NT2/D1 (cell line): ENCODE measurements at regions not wholly inside any gene's neighbourhood (a gene's known extent, or its start where the extent isn't known, plus 50 kb on each side); places are given as distances from the start of the nearest gene placed in this dataset.

ENCODE experiments used
- DNase-seq: peaks from one replicate; pipeline ENCODE4 v3.0.0-alpha.2; 2011; ENCODE audit warnings: low read depth, low spot score
- H3K27me3 ChIP-seq: 2 replicates; pipeline ENCODE4 v1.6.0; 2011; ENCODE audit warnings: mild to moderate bottlenecking; ENCODE audit not compliant: insufficient read length, insufficient read depth
- H3K36me3 ChIP-seq: 2 replicates; pipeline ENCODE4 v1.6.1; 2011; ENCODE audit warnings: mild to moderate bottlenecking, low read length, mixed read lengths; ENCODE audit not compliant: insufficient read depth, insufficient read length
- H3K4me1 ChIP-seq: 2 replicates; pipeline ENCODE4 v1.5.1; 2011; ENCODE audit not compliant: insufficient read depth, insufficient read length
- H3K4me3 ChIP-seq: 2 replicates; pipeline ENCODE4 v1.5.1; 2011; ENCODE audit warnings: low read depth; ENCODE audit not compliant: insufficient read length
- H3K9ac ChIP-seq: 2 replicates; pipeline ENCODE4 v1.6.0; 2011; ENCODE audit warnings: low read depth; ENCODE audit not compliant: insufficient read length
- H3K9me3 ChIP-seq: 2 replicates; pipeline ENCODE4 v1.5.1; 2011; ENCODE audit warnings: mild to moderate bottlenecking, low read length; ENCODE audit not compliant: insufficient read depth
- SUZ12 ChIP-seq: IDR thresholded peaks from 2 replicates; pipeline ENCODE4 v1.6.1; 2011; ENCODE audit not compliant: insufficient read length, insufficient read depth; ENCODE audit errors: extremely low read depth
- YY1 ChIP-seq: IDR thresholded peaks from 2 replicates; pipeline ENCODE4 v1.6.1; 2011; ENCODE audit not compliant: insufficient read length, insufficient read depth
- ZNF274 ChIP-seq: IDR thresholded peaks from 2 replicates; pipeline ENCODE4 v1.6.1; 2011; ENCODE audit warnings: mild to moderate bottlenecking, low read depth, low read length

GRCh38 chr11:71060391-71060791, 192.0 kb downstream of the SHANK2 start:
- H3K4me1 ChIP-seq: peaks cover 4% of the 10 kb centered on the region
- H3K9ac ChIP-seq: no peak overlapping the region
- DNase-seq: no peak
- H3K27me3 ChIP-seq: no peaks in the 10 kb centered on the region
- TF ChIP-seq YY1 (no peak), ZNF274 (no peak), SUZ12 (no peak)
- H3K36me3 ChIP-seq: no peaks in the 10 kb centered on the region
- H3K9me3 ChIP-seq: no peaks in the 10 kb centered on the region
- H3K4me3 ChIP-seq: no peak overlapping the region

- TF ChIP-seq YY1: no peak
- TF ChIP-seq SUZ12: no peak
- TF ChIP-seq ZNF274: no peak
- H3K27me3 ChIP-seq: no peaks in the 10 kb centered on the region
- no peak overlapping the region for H3K4me3 ChIP-seq
- H3K4me1 ChIP-seq: peaks cover 4% of the 10 kb centered on the region
- H3K36me3 ChIP-seq: no peaks in the 10 kb centered on the region
- no peak for DNase-seq
- no peak overlapping the region for H3K9ac ChIP-seq
- H3K9me3 ChIP-seq: no peaks in the 10 kb centered on the region
These were observed 192.7 kb downstream of the SHANK2 start for GRCh38 chr11:71059662-71060061.

GRCh38 chr11:71055925-71056324, 196.5 kb downstream of the SHANK2 start:
- H3K9me3 ChIP-seq: no peaks in the 10 kb centered on the region
- H3K9ac ChIP-seq: no peak overlapping the region
- no peaks in the 10 kb centered on the region for H3K4me1 ChIP-seq
- no peaks in the 10 kb centered on the region for H3K27me3 ChIP-seq
- no peak for DNase-seq
- no peak overlapping the region for H3K4me3 ChIP-seq
- TF ChIP-seq ZNF274 (no peak), YY1 (no peak), SUZ12 (no peak)
- H3K36me3 ChIP-seq: no peaks in the 10 kb centered on the region
